ENCODE measurements at regions not wholly inside any gene's neighbourhood (a gene's known extent, or its start where the extent isn't known, plus 50 kb on each side); places are given as distances from the start of the nearest gene placed in this dataset.

GRCh38 chr18:51251625-51252024, 54.1 kb upstream of the MEX3C start:
- Histone ChIP-seq H3K4me3 (ENCODE audit: low read length) (no peak overlapping the region), H4K20me1 (ENCODE audit: control insufficient read depth, insufficient read depth, low read depth, low read length) (no peaks in the 10 kb centered on the region), H3F3A (ENCODE audit: control insufficient read depth, insufficient read depth) (no peaks in the 10 kb centered on the region), H3K27me3 (ENCODE audit: control insufficient read depth, low read length) (no peaks in the 10 kb centered on the region), H3K79me2 (ENCODE audit: control insufficient read depth, low read length) (no peaks in the 10 kb centered on the region), H3K9me3 (ENCODE audit: control insufficient read depth, insufficient read depth, low read length) (no peaks in the 10 kb centered on the region), H3K36me3 (ENCODE audit: control insufficient read depth, low read length) (no peaks in the 10 kb centered on the region), H3K9me2 (replicated peaks; ENCODE audit: control insufficient read depth, low read length) (no peaks in the 10 kb centered on the region), H3K4me2 (ENCODE audit: low read length) (no peak overlapping the region), H3K27ac (ENCODE audit: low read depth, low read length) (no peak overlapping the region), H3K4me1 (ENCODE audit: control insufficient read depth, low read length) (peaks cover 11% of the 10 kb centered on the region)
- TF ChIP-seq EZH2phosphoT487 (IDR thresholded peaks at IDR 0.05; ENCODE audit: borderline replicate concordance, low read length), result no peak
- TF ChIP-seq CTCF (IDR thresholded peaks at IDR 0.05; ENCODE audit: low read depth, low read length, poor library complexity, severe bottlenecking), result no peak

- TF ChIP-seq CTCF (IDR thresholded peaks at IDR 0.05; ENCODE audit: low read depth, low read length, poor library complexity, severe bottlenecking), result no peak
- no peak for TF ChIP-seq EZH2phosphoT487 (IDR thresholded peaks at IDR 0.05; ENCODE audit: borderline replicate concordance, low read length)
- no peaks in the 10 kb centered on the region for H3F3A ChIP-seq (ENCODE audit: control insufficient read depth, insufficient read depth)
- no peaks in the 10 kb centered on the region for H4K20me1 ChIP-seq (ENCODE audit: control insufficient read depth, insufficient read depth, low read depth, low read length)
- H3K36me3 ChIP-seq (ENCODE audit: control insufficient read depth, low read length), result no peaks in the 10 kb centered on the region
- H3K9me3 ChIP-seq (ENCODE audit: control insufficient read depth, insufficient read depth, low read length), result no peaks in the 10 kb centered on the region
- H3K27ac ChIP-seq (ENCODE audit: low read depth, low read length), result no peak overlapping the region
- H3K4me3 ChIP-seq (ENCODE audit: low read length), result no peak overlapping the region
- no peak overlapping the region for H3K4me2 ChIP-seq (ENCODE audit: low read length)
- H3K4me1 ChIP-seq (ENCODE audit: control insufficient read depth, low read length), result peaks cover 11% of the 10 kb centered on the region
- H3K9me2 ChIP-seq (replicated peaks; ENCODE audit: control insufficient read depth, low read length), result no peaks in the 10 kb centered on the region
- no peaks in the 10 kb centered on the region for H3K79me2 ChIP-seq (ENCODE audit: control insufficient read depth, low read length)
- H3K27me3 ChIP-seq (ENCODE audit: control insufficient read depth, low read length), result no peaks in the 10 kb centered on the region
These were observed 56.0 kb upstream of the MEX3C start for GRCh38 chr18:51253476-51253875.

- H3K36me3 ChIP-seq (ENCODE audit: control insufficient read depth, low read length), result no peaks in the 10 kb centered on the region
These were observed 58.2 kb upstream of the MEX3C start for GRCh38 chr18:51255693-51256092.

More at GRCh38 chr18:51255693-51256092, 58.2 kb upstream of the MEX3C start:
- Histone ChIP-seq H3K4me3 (ENCODE audit: low read length) (no peak overlapping the region), H3F3A (ENCODE audit: control insufficient read depth, insufficient read depth) (no peaks in the 10 kb centered on the region), H3K4me2 (ENCODE audit: low read length) (no peak overlapping the region), H3K9me3 (ENCODE audit: control insufficient read depth, insufficient read depth, low read length) (no peaks in the 10 kb centered on the region), H3K4me1 (ENCODE audit: control insufficient read depth, low read length) (peaks cover 11% of the 10 kb centered on the region), H3K9me2 (replicated peaks; ENCODE audit: control insufficient read depth, low read length) (no peaks in the 10 kb centered on the region), H3K27ac (ENCODE audit: low read depth, low read length) (no peak overlapping the region), H4K20me1 (ENCODE audit: control insufficient read depth, insufficient read depth, low read depth, low read length) (no peaks in the 10 kb centered on the region), H3K79me2 (ENCODE audit: control insufficient read depth, low read length) (no peaks in the 10 kb centered on the region), H3K27me3 (ENCODE audit: control insufficient read depth, low read length) (no peaks in the 10 kb centered on the region)
- no peak for TF ChIP-seq EZH2phosphoT487 (IDR thresholded peaks at IDR 0.05; ENCODE audit: borderline replicate concordance, low read length)
- no peak for TF ChIP-seq CTCF (IDR thresholded peaks at IDR 0.05; ENCODE audit: low read depth, low read length, poor library complexity, severe bottlenecking)

Data from DOHH2 (cell line).